NCI-H524 (cell line): ENCODE measurements at regions not wholly inside any gene's neighbourhood (a gene's known extent, or its start where the extent isn't known, plus 50 kb on each side); places are given as distances from the start of the nearest gene placed in this dataset.

Source experiments
- DNase-seq, 2 experiments: peaks; one replicate each; lab custom pipeline; 2025; lab: John Stamatoyannopoulos, UW

- no peak for DNase-seq
These were observed 1687.5 kb downstream of the EFNB2 start for GRCh38 chr13:104847922-104848321.

- no peak for DNase-seq
These were observed 1692.1 kb downstream of the EFNB2 start for GRCh38 chr13:104843401-104843800.

- no peak for DNase-seq
These were observed 1694.4 kb downstream of the EFNB2 start for GRCh38 chr13:104841110-104841509.

GRCh38 chr13:104837756-104838155, 1697.7 kb downstream of the EFNB2 start:
- DNase-seq, result peak in 1 of 2 experiments; percentile 24

GRCh38 chr13:104833221-104833620, 1702.2 kb downstream of the EFNB2 start:
- no peak for DNase-seq

GRCh38 chr13:104832231-104832630, 1703.2 kb downstream of the EFNB2 start:
- DNase-seq, result peak in 1 of 2 experiments; percentile 64

- peak; percentile 81 to 96 for DNase-seq
These were observed 1703.6 kb downstream of the EFNB2 start for GRCh38 chr13:104831831-104832230.

GRCh38 chr13:104823709-104824108, 1711.8 kb downstream of the EFNB2 start:
- DNase-seq, result no peak

- DNase-seq, result peak in 1 of 2 experiments; percentile 14
These were observed 1712.4 kb downstream of the EFNB2 start for GRCh38 chr13:104823071-104823470.

- DNase-seq, result no peak
These were observed 1718.2 kb downstream of the EFNB2 start for GRCh38 chr13:104817271-104817670.

- DNase-seq, result no peak
These were observed 1718.7 kb downstream of the EFNB2 start for GRCh38 chr13:104816726-104817125.

- no peak for DNase-seq
These were observed 1725.2 kb downstream of the EFNB2 start for GRCh38 chr13:104810242-104810641.

GRCh38 chr13:104809483-104809882, 1726.0 kb downstream of the EFNB2 start:
- DNase-seq, result no peak

GRCh38 chr13:104805346-104805745, 1730.1 kb downstream of the EFNB2 start:
- no peak for DNase-seq

GRCh38 chr13:104799152-104799551, 1732.9 kb upstream of the SLC10A2 start:
- no peak for DNase-seq

GRCh38 chr13:104798486-104798885, 1732.3 kb upstream of the SLC10A2 start:
- DNase-seq, result no peak

GRCh38 chr13:104796581-104796980, 1730.4 kb upstream of the SLC10A2 start:
- DNase-seq, result no peak

GRCh38 chr13:104785952-104786351, 1719.7 kb upstream of the SLC10A2 start:
- DNase-seq, result no peak

GRCh38 chr13:104784891-104785290, 1718.7 kb upstream of the SLC10A2 start:
- DNase-seq, result no peak

GRCh38 chr13:104782741-104783140, 1716.5 kb upstream of the SLC10A2 start:
- DNase-seq, result no peak

GRCh38 chr13:104779311-104779993, 1713.2 kb upstream of the SLC10A2 start:
- DNase-seq, result peak; percentile 85 to 95

GRCh38 chr13:104773775-104774174, 1707.6 kb upstream of the SLC10A2 start:
- DNase-seq, result peak; percentile 10 to 57

GRCh38 chr13:104769545-104769944, 1703.3 kb upstream of the SLC10A2 start:
- DNase-seq, result no peak

- DNase-seq, result no peak
These were observed 1700.1 kb upstream of the SLC10A2 start for GRCh38 chr13:104766319-104766718.
